ENCODE measurements at regions not wholly inside any gene's neighbourhood (a gene's known extent, or its start where the extent isn't known, plus 50 kb on each side); places are given as distances from the start of the nearest gene placed in this dataset.

- DNase-seq: no peak
- intact Hi-C loops (cut with DNase I): no loop called here
These were observed 326.9 kb downstream of the GPAM start for GRCh38 chr10:111856631-111857030.

- DNase-seq: no peak
- intact Hi-C loops (cut with DNase I): no loop called here
These were observed 318.0 kb downstream of the GPAM start for GRCh38 chr10:111865550-111865949.

DNA sequence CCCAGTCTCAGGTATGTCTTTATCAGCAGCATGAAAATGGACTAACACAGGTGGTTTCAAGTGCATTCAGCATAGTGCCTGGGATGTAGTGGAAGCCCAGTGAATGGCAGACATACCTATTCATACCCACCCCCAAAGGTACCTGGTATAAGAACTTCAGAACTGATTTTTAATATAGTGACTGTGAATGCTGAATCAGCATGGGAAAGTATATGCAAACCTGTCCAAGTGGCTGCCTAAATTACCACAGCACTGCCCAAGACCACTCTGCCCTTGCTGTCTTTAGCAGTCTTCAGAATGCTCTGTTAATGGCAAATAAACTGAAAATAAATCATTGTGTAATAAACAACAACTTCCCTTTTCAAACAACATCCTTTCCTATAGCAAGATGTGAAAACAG is 312.1 kb downstream of the GPAM start:
- DNase-seq: no peak
- intact Hi-C loops (cut with DNase I): no loop called here

DNA sequence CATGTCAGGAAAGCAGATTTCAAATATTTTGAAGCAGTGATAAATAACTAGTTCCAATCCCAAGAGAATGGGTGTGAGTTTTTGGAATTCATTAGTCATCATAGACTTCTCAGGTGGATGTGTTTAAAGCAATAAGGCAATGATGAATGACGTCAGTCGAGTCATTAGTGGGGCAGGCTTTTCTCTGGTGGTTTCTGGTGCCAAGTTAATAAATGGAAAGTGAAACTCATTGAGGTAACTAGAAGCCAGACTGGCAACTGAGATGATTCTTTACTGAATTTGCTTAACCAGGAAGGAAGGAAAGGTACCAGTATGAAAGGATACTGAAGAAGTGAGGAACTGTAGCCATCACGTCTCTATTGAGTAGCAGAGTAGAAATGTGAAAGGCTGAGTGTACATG is 311.0 kb downstream of the GPAM start:
- intact Hi-C loops (cut with DNase I): no loop called here
- DNase-seq: no peak

DNA sequence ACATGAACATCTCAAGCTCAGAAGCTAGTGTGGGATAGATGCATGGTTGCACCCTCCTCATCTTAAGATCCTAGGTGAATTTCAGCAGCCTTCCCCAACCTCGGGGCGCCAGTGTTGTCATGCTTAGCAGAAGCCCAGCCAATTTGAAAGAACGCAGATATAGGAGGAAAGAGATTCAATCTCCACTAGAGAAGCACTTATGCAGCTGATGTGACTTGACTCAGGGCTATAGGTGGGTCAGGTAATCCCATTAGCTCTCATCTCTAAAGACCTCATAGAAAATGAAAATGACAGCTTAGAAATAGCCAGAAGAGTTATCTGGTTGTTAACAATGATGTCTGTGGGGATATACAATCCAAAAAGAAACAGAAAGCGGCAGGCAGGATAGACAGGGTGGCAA is 310.5 kb downstream of the GPAM start:
- no peak for DNase-seq
- intact Hi-C loops (cut with DNase I): no loop called here

- intact Hi-C loops (cut with DNase I): no loop called here
- no peak for DNase-seq
These were observed 309.9 kb downstream of the GPAM start for GRCh38 chr10:111873621-111874135.

DNA sequence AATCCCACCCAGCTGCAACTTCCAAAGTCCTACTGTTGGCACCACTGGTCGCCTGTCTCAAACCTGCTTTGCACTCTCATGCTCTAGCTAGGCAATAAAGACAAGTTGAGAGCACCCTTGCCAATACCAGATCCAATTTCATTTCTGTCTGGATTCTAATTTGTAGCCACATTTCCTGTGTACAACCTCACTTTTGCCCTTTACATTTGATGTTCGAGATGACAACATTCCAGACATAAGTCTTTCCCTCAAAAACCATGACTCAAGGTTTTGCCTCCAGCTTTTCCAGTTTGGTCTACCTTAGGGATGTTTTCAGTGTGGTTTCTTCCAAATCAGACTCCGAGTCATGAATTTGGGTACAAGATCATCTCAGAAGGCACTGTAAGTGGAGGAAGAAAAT is 309.0 kb downstream of the GPAM start:
- DNase-seq: no peak
- intact Hi-C loops (cut with DNase I): no loop called here

- intact Hi-C loops (cut with DNase I): no loop called here
- DNase-seq: no peak
These were observed 307.8 kb downstream of the GPAM start for GRCh38 chr10:111875725-111876124.

DNA sequence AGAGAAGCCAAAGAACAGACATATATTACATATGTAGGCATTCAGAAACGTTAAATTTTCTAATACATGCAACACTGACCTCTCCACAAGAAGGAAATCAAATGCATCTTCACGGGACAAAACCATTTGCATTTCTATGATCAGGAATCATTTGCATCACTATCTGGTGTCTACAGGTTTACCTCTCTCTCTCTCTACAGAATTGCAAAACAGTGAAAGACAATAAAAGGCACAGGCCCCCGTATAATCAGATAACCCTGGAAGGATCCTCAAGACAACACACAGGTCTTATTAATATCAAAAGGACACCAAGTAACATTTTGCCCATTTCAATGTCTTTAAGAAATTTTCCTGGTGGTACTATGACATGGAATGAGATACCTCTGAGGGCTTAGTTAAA is 306.3 kb downstream of the GPAM start:
- DNase-seq: no peak
- intact Hi-C loops (cut with DNase I): no loop called here

GRCh38 chr10:111879969-111880368 is 303.6 kb downstream of the GPAM start:
- DNase-seq: no peak
- intact Hi-C loops (cut with DNase I): no loop called here

- intact Hi-C loops (cut with DNase I): no loop called here
These were observed 298.5 kb downstream of the GPAM start for GRCh38 chr10:111885046-111885445.

GRCh38 chr10:111885919-111886318 is 297.6 kb downstream of the GPAM start:
- intact Hi-C loops (cut with DNase I): no loop called here
- no peak for DNase-seq

More at GRCh38 chr10:111885046-111885445, 298.5 kb downstream of the GPAM start:
- no peak for DNase-seq

- DNase-seq: no peak
- intact Hi-C loops (cut with DNase I): no loop called here
These were observed 296.3 kb downstream of the GPAM start for GRCh38 chr10:111887266-111887665.

- DNase-seq: no peak
- intact Hi-C loops (cut with DNase I): no loop called here
These were observed 293.5 kb downstream of the GPAM start for GRCh38 chr10:111890046-111890445.

DNA sequence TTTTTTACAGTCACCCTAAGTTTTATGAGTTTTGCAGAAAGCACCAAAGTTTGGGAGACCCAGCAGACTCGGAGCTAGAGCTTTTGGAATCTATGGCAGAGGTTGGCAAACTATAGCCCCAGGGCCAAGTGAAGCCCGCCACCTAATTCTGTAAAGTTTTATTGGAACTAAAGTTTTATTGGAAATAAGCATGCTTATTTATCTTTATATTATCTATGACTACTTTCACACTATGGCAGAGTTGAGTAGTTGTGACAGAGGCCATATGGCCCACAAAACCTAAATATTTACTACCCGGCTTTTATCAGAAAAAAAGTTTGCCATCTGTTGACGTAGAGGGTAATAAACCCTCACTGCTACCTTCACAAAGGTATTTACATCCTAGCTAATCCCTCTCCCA is 267.6 kb downstream of the GPAM start:
- intact Hi-C loops (cut with DNase I): no loop called here
- no peak for DNase-seq

- intact Hi-C loops (cut with DNase I): no loop called here
- no peak for DNase-seq
These were observed 261.7 kb downstream of the GPAM start for GRCh38 chr10:111921821-111922220.

DNA sequence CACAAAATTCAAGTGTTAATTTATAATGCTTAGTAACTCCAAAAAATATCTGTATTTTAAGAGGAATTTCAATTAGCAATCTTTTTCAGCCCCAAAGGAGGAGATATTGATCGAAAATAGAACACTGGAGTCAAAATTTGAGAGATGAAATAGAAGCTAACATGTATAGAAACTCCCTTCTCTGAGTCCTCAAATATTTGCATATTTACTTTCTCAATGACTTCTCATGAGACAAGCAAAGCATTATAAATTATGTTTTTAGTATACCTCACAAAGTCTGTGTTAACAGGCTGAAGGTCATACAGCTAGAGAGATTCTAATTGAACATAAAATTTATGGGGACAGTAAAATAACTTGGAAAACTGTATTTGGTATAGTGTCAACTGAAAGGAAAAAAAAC is 260.5 kb downstream of the GPAM start:
- DNase-seq: no peak
- intact Hi-C loops (cut with DNase I): no loop called here

DNA sequence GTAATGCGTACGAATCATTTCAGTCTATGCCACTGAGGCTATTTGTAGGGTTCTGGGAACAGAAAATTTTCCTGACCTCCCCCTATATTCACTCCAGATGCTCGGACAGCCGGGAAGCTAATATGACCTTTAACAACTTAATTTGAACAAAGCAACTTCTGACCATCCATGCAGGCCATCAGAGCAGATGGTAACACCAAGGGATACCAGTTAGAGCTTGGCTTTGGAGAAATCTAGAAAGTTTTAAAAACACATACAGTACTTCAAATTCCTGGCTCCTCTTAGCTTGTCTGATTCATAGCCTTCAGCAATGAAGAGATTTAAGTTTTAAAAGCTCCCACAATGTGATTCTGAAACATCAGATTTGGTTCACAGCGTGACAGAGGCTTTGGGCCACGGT is 257.3 kb downstream of the GPAM start:
- intact Hi-C loops (cut with DNase I): no loop called here
- no peak for DNase-seq

- DNase-seq: no peak
- intact Hi-C loops (cut with DNase I): no loop called here
These were observed 249.6 kb downstream of the GPAM start for GRCh38 chr10:111933937-111934336.

- intact Hi-C loops (cut with DNase I): no loop called here
- DNase-seq: no peak
These were observed 248.6 kb downstream of the GPAM start for GRCh38 chr10:111934931-111935330.

DNA sequence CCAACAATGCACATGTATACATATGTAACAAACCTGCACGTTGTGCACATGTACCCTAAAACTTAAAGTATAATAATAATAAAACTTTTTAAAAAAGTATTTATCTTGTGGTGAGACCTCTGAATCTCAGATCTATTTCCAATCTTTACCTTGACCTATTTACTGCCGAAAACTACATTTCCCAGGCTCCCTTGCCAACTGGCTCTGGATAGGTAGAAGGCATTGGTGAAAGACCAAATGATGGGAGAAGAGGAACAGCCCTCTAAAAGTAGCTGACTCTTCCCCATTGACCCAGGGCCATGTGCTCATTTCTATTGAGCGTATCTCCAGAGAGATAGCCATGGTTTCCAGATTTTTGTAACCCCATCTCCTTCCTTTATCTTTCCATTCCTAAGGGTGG is 247.4 kb downstream of the GPAM start:
- intact Hi-C loops (cut with DNase I): no loop called here
- DNase-seq: no peak

GRCh38 chr10:111944331-111944730 is 239.2 kb downstream of the GPAM start:
- intact Hi-C loops (cut with DNase I): no loop called here
- no peak for DNase-seq

GRCh38 chr10:111953949-111954348 is 229.6 kb downstream of the GPAM start:
- intact Hi-C loops (cut with DNase I): no loop called here
- DNase-seq: no peak

Measured in posterior cingulate gyrus (tissue), 11 donors.